GM18520 (cell line): ENCODE measurements at regions not wholly inside any gene's neighbourhood (a gene's known extent, or its start where the extent isn't known, plus 50 kb on each side); places are given as distances from the start of the nearest gene placed in this dataset.

Experiments used
- ATAC-seq: cut with Tn5 transposase; IDR thresholded peaks from one replicate; pipeline ENCODE4 v1.9.1; 2021; ENCODE audit not compliant: unreplicated experiment

DNA sequence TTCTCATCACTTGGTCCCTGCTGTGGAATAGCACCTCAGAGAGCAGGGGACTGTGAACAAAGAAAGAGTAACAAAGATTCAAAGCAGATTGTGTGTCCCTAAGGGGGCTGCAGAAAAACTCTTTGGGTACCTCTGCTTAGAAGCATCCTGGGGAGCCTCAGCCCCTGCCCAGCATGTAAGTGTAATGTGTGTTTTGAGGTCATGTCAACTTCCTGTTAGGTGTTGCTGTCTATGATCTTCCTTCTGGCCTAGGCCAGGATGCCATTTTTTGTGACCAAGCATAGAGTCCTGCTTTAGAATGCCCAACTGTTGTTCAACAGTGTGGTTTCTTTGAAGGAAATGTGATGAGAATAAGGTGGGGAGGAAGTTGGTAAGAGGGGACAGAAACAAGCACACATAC is 77.1 kb upstream of the BCL6 start:
- ATAC-seq = no peak

DNA sequence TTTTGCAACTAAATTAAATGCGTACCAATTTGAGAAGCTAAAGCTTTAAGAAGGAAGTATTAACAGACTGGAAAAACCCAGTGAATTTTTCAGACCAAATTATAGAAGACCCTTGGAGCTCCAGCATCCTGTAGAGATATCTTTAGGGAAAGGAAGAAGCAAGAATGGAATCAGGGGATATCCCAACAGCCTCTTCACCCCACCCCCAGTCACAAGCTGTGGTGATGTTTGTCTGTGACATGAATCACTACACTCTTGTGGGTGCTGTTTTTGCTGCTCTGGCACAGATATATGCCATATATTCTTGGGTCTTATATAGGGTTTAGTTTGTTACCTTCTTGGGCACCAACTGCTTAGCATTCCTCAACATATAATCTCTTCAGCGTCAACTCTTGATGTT is 78.5 kb upstream of the BCL6 start:
- no peak for ATAC-seq

DNA sequence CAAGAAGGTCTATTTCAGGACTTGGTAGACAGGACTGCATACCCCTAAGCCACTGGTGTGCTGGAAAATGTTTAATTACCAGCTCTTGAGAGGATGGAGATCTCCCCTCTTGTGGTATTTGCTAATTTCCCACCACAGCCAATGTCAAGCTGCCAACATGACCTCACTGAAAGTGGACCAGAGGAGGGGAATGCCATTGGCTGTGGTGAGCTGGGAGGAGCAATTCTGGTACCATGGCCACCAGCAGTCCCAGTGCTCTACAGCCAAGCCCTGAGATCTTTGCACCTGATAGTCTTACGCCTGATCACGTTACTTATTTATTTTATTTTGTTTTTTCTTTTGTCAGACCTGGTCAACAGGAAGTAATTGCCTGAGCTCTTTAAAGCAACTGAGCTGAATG is 82.5 kb upstream of the BCL6 start:
- no peak for ATAC-seq

DNA sequence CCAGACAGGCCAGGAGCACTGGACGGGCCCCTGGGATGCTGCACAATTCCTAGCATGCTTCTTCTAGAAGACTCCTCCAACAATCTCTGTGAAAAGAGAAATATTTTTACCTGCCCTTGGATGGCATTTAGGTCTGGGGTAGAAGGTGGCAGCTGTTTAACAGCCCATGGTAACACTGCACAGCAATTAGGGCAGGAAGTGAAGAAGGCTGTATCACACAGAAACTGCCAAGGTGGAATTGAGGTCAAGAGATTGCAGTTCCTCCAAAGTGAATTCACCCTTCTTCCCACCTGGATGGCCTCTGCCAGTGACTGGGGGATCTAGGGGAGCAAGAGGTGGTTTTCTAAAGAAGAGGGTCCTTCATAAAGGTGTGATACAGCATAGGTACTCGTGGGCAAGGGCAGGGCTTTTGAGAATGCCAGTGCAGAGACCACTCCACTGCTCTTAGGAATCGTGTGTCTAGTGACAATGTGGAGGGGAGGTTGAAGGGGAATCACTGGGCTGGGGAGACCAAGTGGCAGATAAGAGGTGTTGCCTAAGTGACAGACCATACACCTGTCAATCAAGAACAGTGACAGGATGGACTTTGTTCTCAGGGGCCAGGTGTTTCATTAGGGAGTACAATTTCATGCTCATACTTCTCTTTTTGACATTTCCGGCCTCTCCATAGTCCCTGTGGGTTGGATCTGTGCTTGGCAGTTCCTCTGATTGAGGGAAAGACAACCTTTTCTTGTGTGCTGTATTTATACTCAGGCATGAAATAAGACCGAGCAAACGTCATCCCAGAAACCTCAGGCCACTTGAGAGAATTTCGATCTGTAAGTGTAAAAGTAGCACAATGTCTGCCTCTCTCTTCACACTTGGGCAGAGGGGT is 83.5 kb upstream of the BCL6 start:
- ATAC-seq = peak; percentile 72

DNA sequence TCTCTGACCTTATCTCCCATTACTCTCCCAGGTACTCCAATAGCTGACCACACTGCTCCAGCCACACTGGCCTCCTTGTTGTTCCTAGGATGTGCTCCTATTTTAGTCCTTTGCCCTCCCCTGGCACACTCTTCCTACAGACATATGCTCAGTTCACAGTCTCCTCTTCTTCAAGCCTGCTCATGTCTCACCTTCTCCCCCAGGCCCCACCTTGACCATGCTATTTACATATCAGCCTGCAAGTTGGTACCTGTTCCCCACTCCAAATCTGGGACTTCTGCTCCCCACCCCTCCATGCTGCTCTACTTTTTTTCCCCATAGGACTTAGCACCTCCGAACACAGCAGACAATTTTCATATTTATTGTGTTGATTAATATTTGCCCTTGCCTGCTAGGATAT is 84.9 kb upstream of the BCL6 start:
- no peak for ATAC-seq

DNA sequence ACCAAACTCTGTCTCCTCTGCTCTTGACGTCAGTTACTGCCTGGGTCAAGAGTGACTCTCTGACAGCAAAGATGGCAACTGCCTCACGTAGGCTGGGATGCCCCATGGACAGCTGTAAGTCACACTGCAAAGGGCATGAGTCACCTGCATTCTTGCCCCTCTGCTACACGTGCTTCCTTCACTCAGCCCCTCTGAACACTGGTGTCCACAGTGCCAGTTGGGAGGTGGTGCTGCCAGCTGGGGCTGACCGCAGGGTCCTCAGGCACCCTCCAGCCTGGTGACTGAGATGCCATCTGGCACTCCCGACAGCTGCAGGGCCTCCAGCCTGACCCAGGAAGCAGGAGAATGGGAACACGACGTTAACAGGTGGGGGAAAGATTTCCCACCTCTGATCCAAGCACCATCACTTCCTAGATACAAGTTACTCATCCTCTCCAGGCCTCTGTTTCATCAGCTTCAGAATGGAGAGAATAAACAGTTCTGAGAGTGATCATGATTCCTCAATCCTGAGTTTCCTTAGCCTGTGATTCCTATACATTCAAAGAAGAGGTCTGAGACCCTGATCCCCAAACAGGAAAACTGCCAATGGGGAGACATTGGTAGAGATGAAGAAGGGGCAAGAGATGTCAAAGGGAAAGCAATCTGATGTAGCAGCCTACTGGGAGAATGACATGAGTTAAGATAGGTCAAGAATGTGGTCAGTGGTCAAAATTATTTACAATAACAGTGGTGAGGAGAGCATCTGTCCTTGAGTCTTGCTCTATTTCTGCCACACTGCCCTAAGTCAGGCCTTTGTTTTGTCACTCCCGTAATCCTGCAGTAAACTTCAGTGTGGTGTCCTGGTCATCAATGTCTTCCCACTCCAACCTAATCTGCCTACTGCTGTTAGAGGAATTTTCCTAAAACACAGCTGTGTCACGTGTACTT is 86.1 kb upstream of the BCL6 start:
- no peak for ATAC-seq

DNA sequence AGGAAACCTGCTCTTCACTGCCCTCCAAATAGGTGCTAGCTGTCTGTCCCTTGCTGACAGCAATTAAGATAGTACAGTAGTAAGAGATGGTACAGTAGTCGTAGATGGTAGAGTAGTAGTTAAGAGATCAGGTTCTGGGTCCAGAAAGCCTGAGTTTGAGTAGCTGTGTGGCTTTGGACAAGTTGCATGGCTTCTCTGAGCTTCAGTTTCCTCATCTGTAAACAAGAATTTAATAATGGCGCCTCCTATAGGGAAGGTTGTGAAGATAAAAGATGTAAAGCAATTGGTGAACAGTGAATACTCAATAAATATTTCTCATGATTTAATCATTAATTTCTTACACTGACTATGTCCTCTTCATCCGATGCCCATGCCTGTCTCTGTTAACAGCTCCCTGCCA is 86.9 kb upstream of the BCL6 start:
- no peak for ATAC-seq

DNA sequence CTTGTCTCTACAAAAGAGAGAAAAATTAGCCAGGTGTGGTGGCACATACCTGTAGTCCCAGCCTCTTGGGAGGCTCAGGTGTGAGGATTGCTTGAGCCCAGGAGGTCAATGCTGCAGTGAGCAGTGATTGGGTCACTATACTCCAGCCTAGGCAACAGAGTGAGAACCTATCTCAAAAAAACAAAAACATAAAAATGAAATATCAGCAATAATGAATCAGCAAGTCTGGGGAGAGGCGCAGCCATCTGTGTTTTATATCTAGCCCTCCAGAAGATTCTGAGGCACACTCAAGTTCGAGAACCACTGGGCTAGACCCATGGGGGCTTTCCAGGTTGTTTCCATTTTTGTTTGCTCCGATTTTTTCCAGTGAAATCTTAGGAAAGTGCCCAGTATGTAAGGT is 88.1 kb upstream of the BCL6 start:
- ATAC-seq = no peak

DNA sequence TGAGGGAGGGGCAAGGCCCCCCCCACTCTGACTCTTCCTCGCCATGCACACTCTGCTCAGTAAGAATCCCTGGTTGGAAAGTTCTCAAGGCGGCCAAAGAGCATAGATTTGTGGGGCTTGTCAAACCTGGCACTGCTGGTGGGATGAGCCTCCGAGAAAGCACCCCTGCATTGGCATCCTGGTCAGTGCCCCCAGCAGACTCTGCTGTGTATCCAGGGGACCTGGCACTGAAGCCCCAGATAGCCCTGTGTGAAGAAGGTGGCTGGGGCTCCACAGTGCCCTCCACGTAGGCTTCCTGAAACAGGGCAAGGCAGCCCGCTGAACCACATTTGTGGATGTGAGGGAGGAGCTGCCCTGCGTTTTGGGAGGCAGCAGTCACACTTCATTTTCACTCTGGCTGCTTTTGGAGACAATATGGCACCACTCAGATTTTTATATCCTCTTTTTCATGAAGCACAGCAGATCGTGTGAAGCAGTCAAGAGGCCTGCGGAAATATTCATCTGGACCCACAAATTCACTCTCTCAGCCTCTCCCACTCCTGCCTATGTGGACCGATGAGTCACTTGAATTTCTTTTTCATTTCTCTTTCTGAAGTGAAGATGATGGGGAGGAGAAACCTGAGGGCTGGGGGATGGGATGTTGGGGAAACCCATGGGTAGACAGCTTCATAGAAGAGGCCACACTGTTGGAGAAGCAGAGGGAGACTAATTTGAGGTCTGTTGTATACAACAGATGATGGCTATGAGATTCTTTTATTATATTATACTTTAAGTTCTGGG is 88.7 kb upstream of the BCL6 start:
- ATAC-seq = no peak

DNA sequence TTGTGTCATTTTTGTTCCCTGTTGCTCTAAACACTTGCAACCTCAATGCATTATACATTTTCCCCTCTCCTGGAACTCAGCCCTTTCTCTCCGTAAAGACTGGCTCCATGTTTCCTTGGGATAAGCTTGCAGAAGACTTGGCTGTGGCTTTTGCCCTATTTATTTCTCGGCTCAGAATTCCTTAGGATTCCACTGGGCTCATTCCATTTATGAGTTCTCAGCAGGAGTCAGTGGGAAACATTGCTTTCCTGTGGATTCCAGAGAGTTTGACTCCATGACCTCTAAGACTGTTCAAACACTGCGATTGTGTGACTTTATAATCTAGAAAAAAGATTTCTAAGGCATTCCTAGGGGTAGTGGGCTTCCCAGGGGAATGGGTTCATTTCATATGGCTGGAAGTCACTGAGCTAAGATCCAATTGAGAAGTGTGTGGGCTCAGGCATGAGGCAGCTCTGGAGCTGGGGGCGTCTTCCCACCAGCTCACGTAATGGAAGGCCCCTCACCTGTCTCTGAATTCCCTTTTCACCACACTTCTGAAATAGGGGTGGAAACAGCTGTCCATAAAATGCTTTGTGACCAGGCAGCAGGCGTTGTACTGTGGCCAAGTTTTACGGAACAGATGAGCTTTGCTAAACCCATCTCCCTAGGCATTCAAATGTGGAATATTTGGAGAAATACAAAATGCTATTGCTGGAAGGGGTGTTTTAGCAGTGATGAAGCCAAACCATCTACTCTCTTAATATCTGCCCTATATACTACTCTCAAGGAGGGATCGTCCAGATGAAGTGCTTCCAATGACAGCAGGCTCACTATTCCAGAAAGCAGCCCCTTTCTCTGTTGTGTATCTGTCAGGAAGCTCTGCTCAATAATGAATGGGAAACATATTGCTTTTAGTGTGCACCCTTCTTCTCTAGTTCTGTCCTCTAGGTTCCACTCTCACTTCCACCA is 91.8 kb upstream of the BCL6 start:
- ATAC-seq = no peak

DNA sequence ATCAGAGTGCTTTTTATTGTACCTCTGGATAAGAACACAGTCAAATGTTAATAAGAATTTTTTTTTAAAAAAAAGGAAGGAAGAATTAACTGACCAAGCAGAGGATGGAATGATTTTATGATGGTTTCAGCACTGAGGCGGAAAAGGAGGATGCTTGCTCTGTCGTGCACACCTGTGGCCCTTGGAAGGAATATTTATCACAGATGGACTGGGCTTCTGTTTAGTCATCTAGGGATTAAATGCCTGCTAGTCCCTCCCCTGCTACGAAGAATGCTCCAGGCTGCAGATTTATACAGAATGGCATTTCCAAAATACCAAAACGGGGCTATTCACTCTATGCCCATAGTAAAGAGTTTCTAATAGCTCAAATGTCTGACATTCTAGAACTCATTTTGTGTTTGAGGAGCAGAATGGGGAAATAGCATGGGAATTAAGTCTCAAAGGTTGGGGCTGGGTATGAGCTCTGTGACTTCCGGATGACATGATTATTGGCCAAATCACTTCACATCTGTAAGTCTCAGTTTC is 92.8 kb upstream of the BCL6 start:
- no peak for ATAC-seq

DNA sequence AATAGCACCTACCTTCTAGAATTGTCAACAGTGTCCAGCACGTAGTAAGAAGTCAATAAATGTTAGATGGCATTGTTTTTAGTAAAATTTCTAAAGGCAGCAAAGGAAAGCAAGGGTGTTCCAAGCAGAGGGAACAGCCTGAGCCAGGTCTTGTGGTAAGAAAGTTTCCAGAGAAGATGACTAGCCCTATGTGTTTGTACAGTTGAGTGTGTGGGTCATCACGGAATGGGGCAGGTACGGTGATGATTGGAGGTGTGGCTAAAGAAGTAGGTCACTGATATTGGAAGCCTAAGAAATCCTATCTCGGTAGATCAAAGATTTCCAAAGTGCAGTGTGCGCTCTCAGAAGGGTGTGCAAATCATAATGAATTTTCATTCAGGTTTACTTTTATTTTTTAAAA is 94.2 kb upstream of the BCL6 start:
- ATAC-seq = no peak

DNA sequence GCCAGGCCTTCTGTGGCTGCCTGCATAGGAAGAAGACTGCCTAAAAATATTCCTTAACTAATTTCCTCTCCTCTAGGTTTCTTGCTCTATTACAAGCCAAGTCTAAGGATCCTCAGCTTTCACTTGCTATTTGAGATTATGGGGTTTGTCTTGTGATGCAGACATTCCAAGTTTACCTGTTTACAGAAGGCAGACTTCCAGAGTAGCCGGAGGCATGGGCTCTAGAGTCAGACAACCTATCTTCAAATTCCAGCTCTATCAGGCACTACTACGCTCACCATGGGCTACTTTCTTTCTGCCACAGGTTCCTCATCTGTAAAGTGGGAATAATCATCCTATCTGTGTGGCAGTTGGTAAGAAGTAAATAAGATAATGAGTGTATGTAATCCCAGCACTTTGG is 95.6 kb upstream of the BCL6 start:
- ATAC-seq = no peak

DNA sequence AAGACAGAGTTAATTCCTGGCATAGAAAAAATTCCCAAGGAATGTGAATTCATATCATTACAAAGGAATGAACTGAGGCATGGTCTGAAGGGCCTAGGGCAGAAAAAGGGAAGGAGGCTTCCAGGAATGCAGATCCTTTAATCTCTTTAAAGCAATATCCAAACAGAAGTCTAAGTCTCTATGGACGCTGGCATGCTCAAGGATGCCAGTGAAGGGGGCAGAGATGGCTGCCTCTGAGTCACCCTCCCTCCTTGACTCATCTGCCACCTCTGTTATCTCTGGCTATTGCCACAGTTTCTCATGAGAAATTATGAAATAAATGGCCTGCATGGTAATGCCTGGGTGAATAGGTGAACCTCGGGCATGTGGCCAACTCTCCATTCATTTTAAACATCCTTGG is 96.3 kb upstream of the BCL6 start:
- no peak for ATAC-seq

DNA sequence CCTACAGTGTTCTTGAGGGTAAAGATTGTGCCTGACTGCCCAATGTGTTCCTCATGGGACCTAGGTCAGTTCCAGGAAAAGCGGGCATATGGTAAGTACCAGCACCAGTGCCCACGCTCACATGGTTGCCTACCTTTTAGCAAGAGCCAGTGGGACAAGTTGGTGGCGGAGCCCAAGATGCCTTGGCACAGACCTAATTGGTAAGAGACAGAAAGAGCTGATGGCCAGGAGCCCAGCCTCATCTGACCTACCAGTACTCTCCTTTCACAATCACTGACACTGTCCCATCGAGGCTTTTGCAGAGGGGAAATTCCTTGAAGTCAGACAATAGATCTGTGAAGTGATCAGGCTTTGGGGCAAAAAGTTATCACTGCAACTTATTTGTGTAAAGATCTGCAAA is 98.4 kb upstream of the BCL6 start:
- no peak for ATAC-seq

DNA sequence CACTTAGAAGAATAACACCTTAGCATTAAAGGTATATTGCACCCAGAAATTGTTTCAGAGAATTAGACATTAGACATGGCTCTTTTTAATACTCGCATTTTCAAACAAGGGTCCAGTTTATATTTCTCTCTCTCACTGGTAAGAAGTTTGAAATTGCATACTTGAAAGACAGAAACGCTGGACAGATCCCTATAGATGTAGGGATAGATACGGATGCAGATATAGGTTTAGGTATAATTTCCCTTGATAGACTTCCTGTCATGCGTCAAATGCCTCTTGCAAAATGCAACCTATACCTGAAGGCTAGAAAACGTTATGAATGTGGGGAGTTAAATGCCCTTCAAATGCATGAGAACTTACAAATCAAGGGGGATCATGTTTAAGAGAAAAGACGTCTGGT is 99.4 kb upstream of the BCL6 start:
- ATAC-seq = no peak

DNA sequence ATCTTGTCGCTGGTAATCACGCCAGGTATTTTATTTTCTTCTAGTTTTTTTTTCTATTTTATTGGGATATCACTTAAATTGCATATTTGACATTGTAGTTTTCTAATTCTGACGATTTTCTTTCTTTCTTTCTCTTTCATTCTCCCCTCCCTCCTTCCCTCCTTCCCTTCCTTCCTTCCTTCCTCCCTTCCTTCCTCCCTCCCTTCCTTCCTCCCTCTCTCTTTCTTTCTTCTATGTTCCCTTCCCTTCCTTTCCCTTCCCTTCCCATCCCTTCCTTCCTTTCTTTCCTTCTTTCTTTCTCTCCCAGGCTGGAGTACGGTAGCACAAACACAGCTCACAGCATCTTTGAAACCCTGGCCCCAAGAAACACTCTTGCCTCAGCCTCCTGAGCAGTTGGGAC is 100.6 kb upstream of the BCL6 start:
- no peak for ATAC-seq

DNA sequence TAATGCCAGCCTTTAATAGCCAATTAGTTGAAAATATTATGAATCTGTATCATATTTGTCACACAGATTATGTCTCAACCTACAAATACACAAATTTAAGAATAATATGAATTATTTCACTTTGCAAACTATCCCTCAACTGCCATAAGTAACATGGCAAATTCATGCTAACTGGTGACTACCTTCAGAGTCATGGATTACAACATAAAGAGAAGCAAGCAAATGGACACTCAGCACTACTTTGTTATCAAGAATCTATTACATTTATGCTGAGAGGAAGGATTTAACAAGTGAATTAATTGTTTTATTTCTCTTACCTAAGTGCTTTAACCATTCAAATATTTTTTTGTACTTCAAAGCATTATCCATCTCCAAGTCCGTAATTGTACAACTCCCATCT is 103.1 kb upstream of the BCL6 start:
- ATAC-seq = no peak

DNA sequence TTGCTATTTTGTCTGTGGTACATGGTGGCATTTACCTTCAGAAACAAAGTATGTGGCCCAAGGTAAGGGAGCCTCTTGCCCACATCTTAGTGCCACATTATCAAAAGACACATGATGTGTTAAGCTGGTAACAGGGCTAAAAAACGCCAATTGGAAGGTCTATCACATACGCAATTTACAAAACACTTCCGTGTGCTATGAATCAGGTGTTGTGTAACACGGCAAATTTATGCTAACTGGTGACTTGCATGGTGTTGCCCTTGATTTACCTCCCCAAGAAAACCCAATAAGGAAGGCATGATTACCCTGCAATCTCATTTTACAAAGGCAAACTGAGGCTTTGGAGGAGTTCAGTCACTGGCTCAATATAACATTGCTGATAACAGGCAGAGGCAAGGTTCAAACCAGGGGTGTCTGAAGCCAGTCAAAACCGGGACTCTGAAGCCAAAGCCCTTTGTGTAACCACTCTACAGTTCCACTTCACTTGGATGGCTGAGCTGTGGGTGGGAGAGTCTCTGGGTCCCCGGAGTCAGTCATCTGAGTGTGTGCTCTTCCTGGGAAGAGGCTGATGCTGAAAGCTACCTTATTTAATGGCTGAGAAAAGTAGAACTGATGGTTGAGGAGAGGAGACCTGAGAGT is 103.9 kb upstream of the BCL6 start:
- no peak for ATAC-seq
